H9 (cell line): ENCODE measurements at regions not wholly inside any gene's neighbourhood (a gene's known extent, or its start where the extent isn't known, plus 50 kb on each side); places are given as distances from the start of the nearest gene placed in this dataset.

Experiments
- DNase-seq: peaks from one replicate; pipeline ENCODE4 v3.0.0-alpha.2; 2017
- H2AFZ ChIP-seq: one replicate; pipeline ENCODE4 v1.6.1; 2013; ENCODE audit warnings: mild to moderate bottlenecking, low read length, control low read depth, moderate library complexity
- H2AK5ac ChIP-seq: 2 replicates; pipeline ENCODE4 v1.6.1; 2013; ENCODE audit warnings: low read length, control low read depth, mixed read lengths; ENCODE audit not compliant: insufficient read length
- H2BK120ac ChIP-seq: one replicate; pipeline ENCODE4 v1.6.1; 2013; ENCODE audit warnings: low read depth, mild to moderate bottlenecking, low read length, control low read depth, inconsistent platforms; ENCODE audit not compliant: poor library complexity, severe bottlenecking
- H2BK12ac ChIP-seq: 2 replicates; pipeline ENCODE4 v1.6.1; 2013; ENCODE audit warnings: low read length, control low read depth, mixed read lengths, low read depth; ENCODE audit not compliant: insufficient read length
- H2BK15ac ChIP-seq: 2 replicates; pipeline ENCODE4 v1.6.1; 2013; ENCODE audit warnings: low read depth, low read length, control low read depth
- H2BK20ac ChIP-seq: one replicate; pipeline ENCODE4 v1.6.1; 2013; ENCODE audit warnings: low read depth, mild to moderate bottlenecking, low read length, control low read depth, inconsistent platforms; ENCODE audit not compliant: poor library complexity, severe bottlenecking
- H2BK5ac ChIP-seq: 2 replicates; pipeline ENCODE4 v1.6.1; 2013; ENCODE audit warnings: low read length, control low read depth, mixed read lengths; ENCODE audit not compliant: insufficient read length
- H3K14ac ChIP-seq: 2 replicates; pipeline ENCODE4 v1.6.1; 2013; ENCODE audit warnings: low read length, control low read depth; ENCODE audit not compliant: insufficient read depth
- H3K18ac ChIP-seq: 2 replicates; pipeline ENCODE4 v1.6.1; 2013; ENCODE audit warnings: low read depth, mild to moderate bottlenecking, mixed read lengths, low read length, control low read depth; ENCODE audit not compliant: insufficient read length
- H3K23ac ChIP-seq: 2 replicates; pipeline ENCODE4 v1.6.1; 2013; ENCODE audit warnings: low read length, control low read depth, mixed read lengths, low read depth; ENCODE audit not compliant: insufficient read length
- H3K23me2 ChIP-seq: 2 replicates; pipeline ENCODE4 v1.6.1; 2013; ENCODE audit warnings: low read depth, mild to moderate bottlenecking, mixed read lengths, low read length, control low read depth; ENCODE audit not compliant: insufficient read length, poor library complexity, severe bottlenecking
- H3K27ac ChIP-seq: 2 replicates; pipeline ENCODE4 v1.5.1; 2013; ENCODE audit warnings: low read length, control low read depth, mixed read lengths, low read depth; ENCODE audit not compliant: insufficient read length
- H3K27me3 ChIP-seq: 2 replicates; pipeline ENCODE4 v1.6.1; 2013; ENCODE audit warnings: low read length, control low read depth, inconsistent platforms; ENCODE audit not compliant: insufficient read depth
- H3K4ac ChIP-seq: 2 replicates; pipeline ENCODE4 v1.6.1; 2013; ENCODE audit warnings: low read depth, mild to moderate bottlenecking, control low read depth, inconsistent platforms, low read length, moderate library complexity
- H3K4me1 ChIP-seq: 2 replicates; pipeline ENCODE4 v1.6.1; 2013; ENCODE audit warnings: low read length, control low read depth, inconsistent platforms; ENCODE audit not compliant: insufficient read depth
- H3K4me2 ChIP-seq: 2 replicates; pipeline ENCODE4 v1.6.1; 2013; ENCODE audit warnings: low read length, control low read depth, mixed read lengths; ENCODE audit not compliant: insufficient read length, insufficient read depth
- H3K56ac ChIP-seq: 2 replicates; pipeline ENCODE4 v1.6.1; 2013; ENCODE audit warnings: low read depth, mild to moderate bottlenecking, mixed read lengths, low read length, control low read depth; ENCODE audit not compliant: insufficient read length
- H3K79me1 ChIP-seq: 2 replicates; pipeline ENCODE4 v1.6.1; 2013; ENCODE audit warnings: low read depth, mild to moderate bottlenecking, moderate library complexity, low read length, control low read depth, inconsistent platforms; ENCODE audit not compliant: insufficient read depth, poor library complexity, severe bottlenecking
- H3K79me2 ChIP-seq: 2 replicates; pipeline ENCODE4 v1.6.1; 2013; ENCODE audit warnings: low read length, control low read depth, inconsistent platforms; ENCODE audit not compliant: insufficient read depth
- H3K9ac ChIP-seq: 2 replicates; pipeline ENCODE4 v1.6.1; 2013; ENCODE audit warnings: low read length, control low read depth, mixed read lengths; ENCODE audit not compliant: insufficient read length; ENCODE audit errors: extremely low read depth
- H3K9me3 ChIP-seq: one replicate; pipeline ENCODE4 v1.6.1; 2013; ENCODE audit warnings: low read depth, low read length, inconsistent platforms; ENCODE audit not compliant: control insufficient read depth
- H3T11ph ChIP-seq: one replicate; pipeline ENCODE4 v1.6.1; 2013; ENCODE audit warnings: mild to moderate bottlenecking, low read length, control low read depth, inconsistent platforms
- H4K20me1 ChIP-seq: one replicate; pipeline ENCODE4 v1.6.1; 2013; ENCODE audit not compliant: control insufficient read depth, insufficient read length, insufficient read depth
- H4K5ac ChIP-seq: 2 replicates; pipeline ENCODE4 v1.6.1; 2013; ENCODE audit warnings: low read depth, mild to moderate bottlenecking, mixed read lengths, low read length, control low read depth; ENCODE audit not compliant: insufficient read length
- H4K8ac ChIP-seq: replicated peaks from 2 replicates; pipeline ENCODE4 v1.6.1; 2013; ENCODE audit warnings: low read length, control low read depth, mixed read lengths, low read depth; ENCODE audit not compliant: insufficient read length
- H4K91ac ChIP-seq: 2 replicates; pipeline ENCODE4 v1.6.1; 2013; ENCODE audit warnings: low read depth, mild to moderate bottlenecking, moderate library complexity, mixed read lengths, low read length, control low read depth; ENCODE audit not compliant: insufficient read length
- H3K27ac Mint-ChIP-seq, 3 experiments: 2 replicates in 2 of 3; 3 replicates in 1 of 3; pipeline ENCODE4 v1.8.0; 2020 to 2021; ENCODE audit warnings: mixed read lengths in 3 of 3, mild to moderate bottlenecking in 1 of 3, moderate library complexity in 1 of 3
- H3K27me3 Mint-ChIP-seq: 2 replicates; pipeline ENCODE4 v1.8.0; 2021; ENCODE audit warnings: low read depth, mild to moderate bottlenecking, moderate library complexity, mixed read lengths
- H3K36me3 Mint-ChIP-seq, 3 experiments: 2 replicates in 2 of 3; 3 replicates in 1 of 3; pipeline ENCODE4 v1.8.0; 2020 to 2021; ENCODE audit warnings: low read depth in 3 of 3, mixed read lengths in 3 of 3; ENCODE audit not compliant: insufficient read depth in 1 of 3
- H3K4me1 Mint-ChIP-seq, 2 experiments: 2 replicates each; pipeline ENCODE4 v1.8.0; 2020; ENCODE audit warnings: mixed read lengths in 2 of 2
- H3K4me3 Mint-ChIP-seq, 2 experiments: 2 replicates in 1 of 2; 3 replicates in 1 of 2; pipeline ENCODE4 v1.8.0; 2020 to 2021; ENCODE audit warnings: mild to moderate bottlenecking in 2 of 2, mixed read lengths in 2 of 2, moderate library complexity in 1 of 2
- H3K9me3 Mint-ChIP-seq, 2 experiments: 2 replicates in 1 of 2; 3 replicates in 1 of 2; pipeline ENCODE4 v1.8.0; 2020; ENCODE audit warnings: mild to moderate bottlenecking in 2 of 2, mixed read lengths in 2 of 2, moderate library complexity in 1 of 2
- WGBS: extraction: QIAGEN DNeasy Blood & Tissue Kit; methylation state at CpG from one replicate; pipeline ENCODE4 v1.1.7; 2013; ENCODE audit warnings: missing lambda C conversion rate, low lambda C conversion rate, mixed read lengths; ENCODE audit not compliant: insufficient read length; ENCODE audit errors: extremely low coverage; 5-methylcytosine and 5-hydroxymethylcytosine counted together
- TF ChIP-seq, protein P1 (sequence below): fragments of 200-600 bp; sonication (generic); conservative IDR thresholded peaks from 3 replicates; pipeline ENCODE4 v1.8.0; 2021; ENCODE audit warnings: antibody characterized with exemption, mild to moderate bottlenecking

- H2BK120ac ChIP-seq: no peak overlapping the region
- no peaks in the 10 kb centered on the region for H3K79me1 ChIP-seq
- no peaks in the 10 kb centered on the region for H3K36me3 Mint-ChIP-seq
- H3K79me2 ChIP-seq: no peaks in the 10 kb centered on the region
- H3K4me2 ChIP-seq: no peak overlapping the region
- no peaks in the 10 kb centered on the region for H3K4me1 ChIP-seq
- no peak overlapping the region for H2AK5ac ChIP-seq
- H2BK5ac ChIP-seq: no peak overlapping the region
- no peaks in the 10 kb centered on the region for H3K9me3 ChIP-seq
- no peak overlapping the region for H2BK12ac ChIP-seq
- no peak overlapping the region for H2AFZ ChIP-seq
- H3K18ac ChIP-seq: no peak overlapping the region
- H3K23ac ChIP-seq: no peak overlapping the region
- no peaks in the 10 kb centered on the region for H3K9me3 Mint-ChIP-seq
- H3K27me3 Mint-ChIP-seq: peaks cover 11% of the 10 kb centered on the region
- no peak overlapping the region for H3K27ac ChIP-seq
- H3K4ac ChIP-seq: no peak overlapping the region
- WGBS: no CpG with 5 or more reads among the region's 3 CpGs
- no peaks in the 10 kb centered on the region for H3K23me2 ChIP-seq
- H3K14ac ChIP-seq: no peak overlapping the region
- no peak for DNase-seq
- TF ChIP-seq, protein P1, sequence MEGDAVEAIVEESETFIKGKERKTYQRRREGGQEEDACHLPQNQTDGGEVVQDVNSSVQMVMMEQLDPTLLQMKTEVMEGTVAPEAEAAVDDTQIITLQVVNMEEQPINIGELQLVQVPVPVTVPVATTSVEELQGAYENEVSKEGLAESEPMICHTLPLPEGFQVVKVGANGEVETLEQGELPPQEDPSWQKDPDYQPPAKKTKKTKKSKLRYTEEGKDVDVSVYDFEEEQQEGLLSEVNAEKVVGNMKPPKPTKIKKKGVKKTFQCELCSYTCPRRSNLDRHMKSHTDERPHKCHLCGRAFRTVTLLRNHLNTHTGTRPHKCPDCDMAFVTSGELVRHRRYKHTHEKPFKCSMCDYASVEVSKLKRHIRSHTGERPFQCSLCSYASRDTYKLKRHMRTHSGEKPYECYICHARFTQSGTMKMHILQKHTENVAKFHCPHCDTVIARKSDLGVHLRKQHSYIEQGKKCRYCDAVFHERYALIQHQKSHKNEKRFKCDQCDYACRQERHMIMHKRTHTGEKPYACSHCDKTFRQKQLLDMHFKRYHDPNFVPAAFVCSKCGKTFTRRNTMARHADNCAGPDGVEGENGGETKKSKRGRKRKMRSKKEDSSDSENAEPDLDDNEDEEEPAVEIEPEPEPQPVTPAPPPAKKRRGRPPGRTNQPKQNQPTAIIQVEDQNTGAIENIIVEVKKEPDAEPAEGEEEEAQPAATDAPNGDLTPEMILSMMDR: no peak
- H3K4me1 Mint-ChIP-seq: peaks cover 21 to 26% of the 10 kb centered on the region in 2 experiments
- H3K4me3 Mint-ChIP-seq: no peak overlapping the region
- H3K27me3 ChIP-seq: no peaks in the 10 kb centered on the region
- H3K27ac Mint-ChIP-seq: no peak overlapping the region
- no peaks in the 10 kb centered on the region for H4K20me1 ChIP-seq
- H2BK15ac ChIP-seq: no peak overlapping the region
- H3K56ac ChIP-seq: no peak overlapping the region
- no peak overlapping the region for H2BK20ac ChIP-seq
- H4K8ac ChIP-seq: no peak overlapping the region
- H4K5ac ChIP-seq: no peak overlapping the region
- no peak overlapping the region for H3K9ac ChIP-seq
- H3T11ph ChIP-seq: no peak overlapping the region
- H4K91ac ChIP-seq: no peak overlapping the region
Observed at GRCh38 chr10:59517996-59518395, 155.6 kb upstream of the FAM13C start.
